Sigmoid colon (tissue), 3 donors: ENCODE measurements at regions not wholly inside any gene's neighbourhood (a gene's known extent, or its start where the extent isn't known, plus 50 kb on each side); places are given as distances from the start of the nearest gene placed in this dataset.

Experiments used
- CTCF ChIP-seq, 4 experiments: fragments of 450-650 bp in 3 of 4; fragments of 200-600 bp in 1 of 4; IDR thresholded peaks; one replicate each; pipeline ENCODE4 v1.5.1; 2016 to 2019; ENCODE audit warnings: antibody characterized with exemption in 4 of 4, mild to moderate bottlenecking in 3 of 4, moderate library complexity in 2 of 4
- POLR2A ChIP-seq, 2 donors: fragments of 450-650 bp; IDR thresholded peaks; one replicate each; pipeline ENCODE4 v1.6.1; 2016; ENCODE audit warnings: antibody characterized with exemption in 2 of 2, mild to moderate bottlenecking in 2 of 2, moderate library complexity in 2 of 2

- TF ChIP-seq CTCF (IDR thresholded peaks at IDR 0.05) = no peak
- TF ChIP-seq POLR2A (IDR thresholded peaks at IDR 0.05) = no peak
Observed at GRCh38 chr7:15802425-15802824, 115.9 kb upstream of the MEOX2 start.
